HG03575 (cell line): ENCODE measurements at regions not wholly inside any gene's neighbourhood (a gene's known extent, or its start where the extent isn't known, plus 50 kb on each side); places are given as distances from the start of the nearest gene placed in this dataset.

Experiments used
- ATAC-seq: cut with Tn5 transposase; IDR thresholded peaks from one replicate; pipeline ENCODE4 v1.9.1; 2021; ENCODE audit not compliant: unreplicated experiment, insufficient number of reproducible peaks, low FRiP score; ENCODE audit errors: extremely low read depth

DNA sequence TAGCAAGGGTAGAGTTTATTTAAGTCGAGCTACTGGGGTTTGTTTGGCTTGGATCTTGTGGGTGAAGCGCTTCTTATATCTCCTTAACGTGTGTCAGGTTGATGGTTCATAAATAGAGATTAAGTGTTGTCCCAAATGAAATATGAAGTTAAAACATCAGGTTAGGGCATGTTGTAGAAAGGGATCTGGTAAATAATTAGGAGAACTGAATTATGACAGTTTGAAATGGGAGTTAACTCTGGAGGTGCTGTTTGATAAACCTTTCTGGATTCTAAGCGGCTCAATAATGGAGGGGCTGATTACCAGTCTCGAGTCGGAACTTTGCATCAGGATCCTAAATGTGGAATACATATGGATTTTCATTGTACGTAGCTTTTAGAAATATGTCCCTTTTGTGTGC is 717.0 kb upstream of the WWC1 start:
- ATAC-seq: no peak

DNA sequence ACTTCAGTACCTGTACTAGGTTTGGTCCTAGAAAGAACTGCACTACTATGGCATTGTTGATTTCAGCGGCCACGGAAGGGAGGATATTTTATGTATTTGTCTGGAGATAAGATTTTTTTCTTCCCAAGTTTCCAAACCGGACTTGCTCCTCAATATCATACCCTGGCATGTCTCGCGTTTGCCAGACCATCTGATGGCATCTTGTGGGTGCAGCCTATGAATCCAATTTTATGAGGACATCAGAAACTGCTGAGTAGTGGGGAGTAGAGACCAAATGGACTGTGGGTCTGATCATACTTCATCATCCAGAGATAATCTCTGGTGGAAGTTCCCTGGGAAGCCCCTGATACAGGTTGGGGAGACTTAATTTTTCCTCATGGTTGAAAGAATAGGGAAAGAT is 716.1 kb upstream of the WWC1 start:
- no peak for ATAC-seq

DNA sequence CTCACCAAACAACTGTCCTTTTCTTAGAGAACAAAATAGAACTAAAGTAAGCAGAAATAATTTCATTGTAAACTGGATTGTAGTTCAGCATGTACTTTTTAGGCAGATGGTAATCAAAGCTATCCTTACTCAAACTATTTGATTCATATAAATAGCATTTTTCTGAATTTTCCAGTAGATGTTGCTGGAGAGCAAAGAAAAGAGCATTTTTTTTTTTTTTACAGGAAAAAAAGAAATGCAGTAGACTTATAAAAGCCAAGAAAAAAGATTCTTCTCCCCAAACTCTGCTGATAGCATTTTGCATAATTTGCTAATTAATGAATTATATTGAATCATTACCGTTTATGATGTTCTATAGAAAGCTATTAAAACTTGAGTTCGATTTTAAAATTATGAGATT is 715.3 kb upstream of the WWC1 start:
- ATAC-seq: no peak

DNA sequence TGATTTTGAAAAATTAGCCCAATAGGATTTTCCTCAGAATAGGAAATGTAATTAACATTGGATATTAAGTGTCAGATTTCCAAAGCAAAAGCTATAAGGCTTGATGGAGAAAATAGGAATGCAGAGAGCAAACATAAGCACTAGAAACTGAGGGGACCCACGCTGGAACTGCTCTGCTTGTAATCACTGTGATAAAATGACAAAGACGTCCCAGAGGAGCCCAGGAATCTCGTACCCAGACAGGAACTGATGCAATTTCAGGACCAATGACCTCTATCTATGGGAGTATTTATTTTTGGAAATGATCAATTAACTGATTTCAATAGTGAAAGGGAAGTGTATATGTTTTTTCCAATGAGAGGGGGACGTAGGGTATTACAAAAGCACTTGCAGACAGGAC is 714.5 kb upstream of the WWC1 start:
- no peak for ATAC-seq

DNA sequence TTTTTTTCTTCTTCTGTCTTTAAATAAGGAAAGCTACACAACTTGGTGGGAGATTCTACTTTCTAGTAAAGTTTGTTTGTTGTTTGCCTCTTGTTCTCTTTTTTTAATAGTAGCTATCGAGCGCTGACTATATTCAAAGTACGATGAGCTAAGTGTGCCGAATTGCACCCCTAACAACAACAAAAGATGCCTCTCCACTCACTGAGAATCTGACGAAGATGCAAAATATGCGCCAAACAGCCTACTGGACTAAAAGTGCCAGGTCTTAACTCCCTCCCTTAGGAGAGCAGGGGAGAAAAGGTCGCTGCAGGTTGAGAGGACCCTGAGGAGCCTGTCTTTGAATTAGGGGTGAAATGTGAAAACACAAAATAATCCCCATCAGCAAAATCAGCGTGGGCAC is 713.8 kb upstream of the WWC1 start:
- no peak for ATAC-seq

DNA sequence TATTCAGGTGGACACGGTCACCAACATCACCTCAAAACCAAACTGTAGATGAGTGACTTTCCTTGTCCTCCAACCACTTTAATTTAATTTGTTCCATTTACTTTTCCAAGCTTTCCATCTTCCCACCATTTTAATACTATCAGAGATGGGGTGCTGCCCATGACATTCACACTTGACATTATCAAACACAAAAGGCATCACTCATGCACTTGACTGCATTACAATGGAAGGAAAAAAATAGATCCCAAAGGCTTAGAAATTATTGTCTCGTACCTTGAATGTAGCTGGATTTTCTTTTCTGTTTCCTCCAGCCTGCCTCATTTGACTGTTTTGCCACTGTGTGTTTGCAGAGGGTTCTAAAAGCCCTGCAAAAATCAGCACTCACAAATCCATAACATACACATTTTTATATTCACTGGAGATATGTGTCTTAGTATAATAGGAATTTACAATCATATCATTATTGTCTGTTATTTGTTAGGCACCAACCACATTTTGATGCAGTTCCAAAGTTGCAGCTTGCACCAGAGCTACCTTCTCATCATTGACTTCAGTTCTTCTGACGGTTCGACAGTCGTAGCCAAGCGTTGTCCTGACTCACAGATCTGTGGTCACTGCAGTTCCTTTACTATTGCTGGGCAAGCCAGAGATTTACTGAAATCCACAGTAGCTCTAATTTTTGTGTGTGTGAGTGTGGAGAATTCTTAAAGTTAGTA is 712.3 kb upstream of the WWC1 start:
- no peak for ATAC-seq

DNA sequence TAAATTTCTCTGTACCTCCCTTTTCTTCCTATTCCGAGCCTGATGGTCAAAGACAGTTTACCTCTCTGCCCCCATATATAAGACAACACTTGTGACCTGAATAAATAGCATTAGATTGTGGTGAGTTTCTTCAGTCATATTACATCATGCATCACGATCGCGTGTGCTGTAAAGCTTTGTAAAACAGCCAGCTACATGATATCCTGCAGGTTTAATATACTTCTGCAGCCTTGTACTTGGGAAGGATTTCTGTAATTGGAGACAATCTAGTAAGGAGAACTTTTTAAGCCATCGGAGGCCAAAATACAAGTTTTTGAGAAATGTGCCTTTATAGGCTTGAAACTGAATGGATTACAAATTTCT is 711.8 kb upstream of the WWC1 start:
- no peak for ATAC-seq

DNA sequence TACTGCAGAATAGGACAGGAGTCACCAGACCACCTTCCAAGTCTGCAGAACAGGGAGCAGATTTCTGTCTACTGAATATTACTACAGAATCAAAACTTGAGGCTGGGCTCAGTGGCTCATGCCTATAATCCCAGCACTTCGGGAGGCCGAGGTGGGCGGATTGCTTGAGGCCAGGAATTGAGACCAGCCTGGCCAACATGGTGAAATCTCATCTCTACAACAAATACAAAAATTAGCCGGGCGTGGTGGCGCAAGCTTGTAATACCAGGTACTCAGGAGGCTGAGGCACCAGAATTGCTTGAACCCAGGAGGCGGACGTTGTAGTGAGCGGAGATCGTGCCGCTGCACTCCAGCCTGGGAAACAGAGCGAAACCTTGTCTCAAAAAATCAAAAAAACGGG is 710.8 kb upstream of the WWC1 start:
- no peak for ATAC-seq

DNA sequence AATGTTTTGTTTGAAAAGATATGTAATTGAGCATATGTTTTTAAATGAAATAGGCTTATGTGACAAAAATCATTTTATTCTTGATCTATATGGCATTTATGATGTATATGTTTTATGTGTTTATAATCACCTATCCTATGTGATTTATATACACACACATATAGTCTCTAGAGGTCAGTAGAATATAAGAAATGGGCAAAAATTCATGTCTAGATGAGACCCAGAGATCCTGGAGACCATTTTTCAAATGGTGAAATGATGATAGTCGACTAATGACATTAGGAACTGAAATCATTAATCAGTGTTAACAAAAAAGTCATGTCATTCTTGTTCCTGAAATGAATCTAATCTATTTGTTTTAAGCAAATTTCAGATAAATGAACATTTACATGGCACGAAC is 709.2 kb upstream of the WWC1 start:
- ATAC-seq: no peak

DNA sequence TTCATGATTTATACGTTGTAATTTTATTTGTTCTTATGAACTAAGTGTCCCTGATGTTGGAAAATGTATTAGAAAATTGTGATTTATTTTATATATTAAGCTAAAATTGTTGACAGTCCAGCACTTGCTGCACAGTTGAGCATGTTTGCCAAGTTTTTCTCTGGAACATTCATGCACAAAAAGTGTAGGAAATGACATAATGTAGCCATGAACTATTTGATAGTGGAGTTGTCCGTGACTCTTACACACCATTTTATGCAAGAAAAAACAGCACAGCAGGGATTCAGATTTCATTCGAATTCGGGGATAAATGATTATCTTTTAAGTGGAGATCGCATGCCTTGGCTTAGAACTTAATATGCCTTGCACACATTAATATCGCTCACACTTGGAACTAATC is 708.6 kb upstream of the WWC1 start:
- ATAC-seq: no peak

DNA sequence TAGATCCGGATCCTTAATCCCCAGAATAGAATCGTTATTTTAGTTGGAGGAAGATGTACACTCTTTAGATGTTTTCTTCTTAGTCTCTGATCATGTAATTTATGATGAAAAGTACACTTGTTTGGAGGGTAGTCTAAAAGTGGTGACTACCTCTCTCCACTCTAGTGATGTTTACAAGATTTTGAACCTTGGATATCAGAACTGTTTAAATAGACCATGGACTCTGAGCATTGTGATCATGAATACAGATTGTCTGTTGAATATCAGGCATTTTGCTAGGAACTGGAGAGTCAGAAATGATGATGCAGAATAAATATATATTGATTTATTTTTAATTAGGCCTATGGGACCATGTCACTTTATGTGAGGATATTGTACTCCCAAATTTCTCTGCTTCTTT is 706.3 kb upstream of the WWC1 start:
- no peak for ATAC-seq

DNA sequence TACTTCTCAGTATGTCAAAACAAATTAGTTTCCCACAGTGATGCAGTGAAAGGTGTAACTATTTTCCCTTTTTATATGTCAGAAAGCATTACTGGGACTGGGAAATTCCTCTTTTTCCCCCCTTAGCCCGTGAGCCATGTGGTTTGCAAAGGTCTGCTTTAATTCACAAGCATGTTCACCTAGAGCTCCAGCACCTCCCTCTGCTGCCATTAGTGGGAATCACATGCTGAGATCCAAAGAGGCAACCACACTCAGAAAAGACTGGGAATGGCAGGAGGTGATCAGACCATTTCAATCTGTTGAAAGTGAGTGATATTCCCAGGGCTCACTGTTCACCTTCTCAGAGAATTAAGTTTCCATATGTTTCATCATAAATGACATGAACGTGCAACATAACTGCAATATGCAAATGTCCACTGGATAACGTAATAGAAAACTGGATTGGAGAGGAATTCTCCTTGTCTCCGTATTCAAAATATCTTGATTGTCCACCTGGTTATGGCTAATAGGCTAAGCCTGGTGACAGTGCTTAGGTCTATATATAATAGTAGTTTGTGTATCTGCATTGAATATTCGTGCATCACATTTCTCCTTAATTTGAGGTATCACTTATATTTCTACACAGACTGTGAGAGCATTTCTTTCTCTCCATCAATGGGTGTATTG is 703.5 kb upstream of the WWC1 start:
- ATAC-seq: no peak

DNA sequence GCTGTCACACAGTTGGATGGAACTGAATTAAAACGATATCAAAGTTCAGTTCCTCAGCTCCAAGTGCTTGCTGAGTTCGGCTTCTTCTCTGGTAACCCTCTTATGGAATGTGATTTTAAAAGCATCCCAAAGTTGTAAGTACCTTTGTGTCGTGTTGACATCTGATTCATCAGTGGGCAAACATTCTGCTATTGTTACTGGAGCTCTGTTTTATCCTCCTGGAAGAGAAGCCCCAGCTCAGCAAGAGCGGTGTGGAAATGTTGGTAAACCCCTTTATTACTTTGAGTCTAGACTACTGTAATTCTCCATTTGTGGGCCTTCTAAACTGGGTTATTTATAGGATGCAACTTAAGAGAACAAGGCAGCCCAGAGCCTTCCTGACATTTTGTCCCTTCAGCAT is 699.3 kb upstream of the WWC1 start:
- ATAC-seq: no peak

DNA sequence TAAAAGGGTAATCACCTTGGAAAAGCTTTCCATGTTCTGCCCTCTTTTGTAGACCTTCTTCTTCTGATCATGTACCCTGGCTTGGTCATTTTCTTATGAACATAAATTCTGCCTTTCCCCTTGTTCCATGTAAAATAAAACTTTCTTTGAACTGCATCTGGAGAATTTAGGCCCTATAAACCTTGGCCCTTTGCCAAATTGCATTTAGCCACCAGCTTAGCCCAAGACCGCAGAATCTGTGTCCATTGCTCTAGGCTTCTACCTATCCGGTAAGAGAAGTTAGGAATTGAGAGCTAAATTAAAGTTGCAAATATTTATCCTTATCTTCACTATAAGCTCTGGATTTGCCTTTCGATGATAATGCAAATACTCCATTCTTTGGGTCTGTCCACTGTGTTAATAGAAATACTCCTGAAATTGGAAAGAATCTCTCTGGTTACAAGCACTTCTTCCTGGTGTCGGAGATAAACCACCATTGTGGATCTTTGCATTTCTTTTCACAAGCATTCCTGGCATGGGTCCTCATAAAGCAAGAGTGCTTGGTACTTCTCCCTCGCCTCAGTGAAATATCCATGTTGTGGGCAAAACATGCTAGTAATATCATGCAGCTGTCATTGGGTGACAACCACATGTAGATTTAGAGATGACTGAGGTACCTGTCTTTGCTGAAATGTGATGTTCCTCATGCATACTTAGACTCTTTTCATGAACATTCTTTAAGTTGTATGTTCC is 698.0 kb upstream of the WWC1 start:
- no peak for ATAC-seq

DNA sequence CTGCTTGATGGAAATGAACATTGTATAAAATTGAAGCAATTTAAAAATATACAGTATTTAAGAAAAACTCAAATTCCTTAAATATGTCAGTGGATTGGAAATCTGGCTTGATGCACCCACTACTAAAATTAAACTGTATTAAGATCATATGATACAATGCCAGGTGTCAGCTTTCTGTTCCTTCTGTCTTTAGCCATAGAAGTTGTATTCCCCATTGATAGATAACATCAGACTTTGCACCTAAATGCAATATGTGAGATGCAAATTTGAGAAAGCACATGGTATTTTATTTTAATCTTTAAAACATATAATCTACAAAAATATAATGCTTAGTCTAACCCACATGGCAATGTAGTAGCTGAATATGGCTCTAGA is 697.4 kb upstream of the WWC1 start:
- no peak for ATAC-seq

DNA sequence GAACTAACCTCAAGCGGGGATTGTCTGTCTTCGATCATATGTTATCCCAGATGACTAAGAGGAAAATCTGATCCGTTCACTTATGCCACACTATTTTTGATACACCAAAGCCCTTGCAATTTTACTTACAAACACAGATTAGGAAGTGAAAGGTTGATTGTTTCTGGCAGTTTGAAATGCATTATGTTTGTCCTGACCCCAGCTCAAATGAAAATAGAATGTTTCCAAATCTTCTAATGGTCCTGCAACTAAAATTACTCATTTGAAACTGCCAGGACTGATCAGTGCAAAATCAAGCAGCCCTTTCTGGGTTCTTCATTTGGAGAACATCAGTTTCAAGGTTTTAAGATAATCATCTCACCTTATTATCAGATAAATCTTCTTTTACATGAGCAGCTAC is 696.7 kb upstream of the WWC1 start:
- ATAC-seq: no peak

DNA sequence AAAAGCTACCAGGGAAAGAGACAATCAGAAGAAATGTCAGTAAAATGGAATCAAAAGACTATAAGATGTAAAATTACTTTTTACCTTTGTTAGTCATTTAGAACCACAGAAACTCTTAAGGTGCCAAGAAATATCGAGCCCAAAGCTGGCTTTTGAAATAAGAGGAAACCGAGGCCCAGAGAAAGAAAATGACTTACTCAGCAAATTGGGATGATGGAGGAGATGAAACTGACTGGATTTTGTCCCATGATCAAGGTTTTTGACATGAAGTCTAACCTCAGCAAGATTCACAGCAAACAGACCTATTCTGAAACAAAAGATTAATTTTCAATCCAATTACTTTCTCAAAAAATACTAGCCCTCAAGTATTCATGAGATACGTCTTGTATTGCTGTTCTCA is 696.2 kb upstream of the WWC1 start:
- ATAC-seq: no peak

DNA sequence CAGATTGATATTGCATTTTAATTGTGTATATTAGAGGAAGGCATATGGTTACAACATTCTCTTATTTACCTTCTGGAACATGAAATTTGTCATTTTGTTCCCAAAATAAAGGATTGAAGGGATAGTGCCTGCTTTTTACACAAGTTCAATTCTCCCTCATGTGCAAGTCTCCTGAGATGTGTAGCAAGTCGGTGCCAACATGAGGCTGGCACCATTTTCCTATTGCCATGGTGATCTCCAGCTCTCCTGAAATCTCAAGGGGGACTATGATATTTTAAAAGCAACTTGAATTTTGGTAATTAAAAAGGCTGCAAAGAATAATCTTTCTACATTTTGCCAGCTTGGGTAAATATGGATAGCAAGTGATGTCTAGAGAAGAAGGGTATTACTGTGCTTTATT is 693.3 kb upstream of the WWC1 start:
- ATAC-seq: no peak

DNA sequence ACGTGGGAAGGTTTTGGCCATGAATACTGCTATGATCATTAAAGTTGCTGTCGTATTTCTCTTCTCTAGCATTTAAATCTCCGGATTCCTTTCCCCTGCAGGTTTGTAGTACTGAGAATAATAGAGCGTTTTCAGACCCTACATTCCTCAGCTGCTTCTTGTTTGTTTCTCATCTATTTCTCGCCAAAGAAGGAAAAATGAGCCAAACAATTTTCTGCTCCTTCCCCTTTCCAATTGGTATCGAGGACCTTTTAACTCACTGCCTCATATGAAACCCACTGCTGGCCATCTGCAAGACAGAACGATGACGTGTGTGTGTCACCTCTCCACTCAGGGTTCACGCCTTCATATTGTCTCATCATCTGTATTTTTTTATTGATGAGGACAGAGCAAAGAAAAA is 689.4 kb upstream of the WWC1 start:
- ATAC-seq: no peak

DNA sequence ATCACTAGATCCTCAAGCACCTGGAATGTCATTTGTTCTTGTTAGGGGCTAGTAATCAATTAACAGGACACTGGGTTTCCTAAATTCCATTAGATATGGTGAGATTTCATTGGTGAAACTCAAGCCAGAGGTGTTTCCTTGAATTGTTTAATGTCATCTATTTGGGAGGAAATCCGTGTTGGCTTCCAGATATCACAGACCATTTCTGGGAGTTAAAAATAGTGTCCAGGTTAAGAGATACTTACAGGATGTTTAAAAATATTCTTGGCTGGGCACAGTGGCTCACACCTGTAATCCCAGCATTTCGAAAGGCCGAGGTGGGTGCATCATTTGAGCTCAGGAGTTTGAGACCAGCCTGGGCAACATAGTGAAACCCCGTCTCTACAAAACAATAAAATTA is 688.3 kb upstream of the WWC1 start:
- ATAC-seq: no peak
